Esophagus (tissue), 2 donors: ENCODE measurements at regions not wholly inside any gene's neighbourhood (a gene's known extent, or its start where the extent isn't known, plus 50 kb on each side); places are given as distances from the start of the nearest gene placed in this dataset.
"Not testable (repeated sequence)": the region's sequence is repeated elsewhere in the genome, so short reads cannot be mapped to it uniquely, and the experiment has no call there.

Experiments used
- H3K27ac ChIP-seq, 2 donors: one replicate each; pipeline ENCODE4 v1.5.1; 2013; ENCODE audit warnings: low read depth in 2 of 2, mild to moderate bottlenecking in 2 of 2, inconsistent platforms in 1 of 2, low read length in 1 of 2, moderate library complexity in 1 of 2
- H3K27me3 ChIP-seq, 2 donors: one replicate each; pipeline ENCODE4 v1.6.1; 2013; ENCODE audit warnings: low read length in 2 of 2, control low read depth in 1 of 2, mild to moderate bottlenecking in 1 of 2; ENCODE audit not compliant: insufficient read depth in 2 of 2, control insufficient read depth in 1 of 2
- H3K36me3 ChIP-seq, 2 donors: one replicate each; pipeline ENCODE4 v1.6.1; 2013; ENCODE audit warnings: low read length in 1 of 2; ENCODE audit not compliant: control insufficient read depth in 2 of 2, insufficient read depth in 2 of 2
- H3K4me1 ChIP-seq, 2 donors: one replicate each; pipeline ENCODE4 v1.6.1; 2013; ENCODE audit warnings: low read length in 1 of 2; ENCODE audit not compliant: control insufficient read depth in 2 of 2, insufficient read depth in 2 of 2
- H3K4me3 ChIP-seq, 2 donors: one replicate each; pipeline ENCODE4 v1.5.1; 2013; ENCODE audit warnings: low read length in 2 of 2, mild to moderate bottlenecking in 2 of 2, low read depth in 1 of 2, moderate library complexity in 1 of 2
- H3K9me3 ChIP-seq, 2 donors: one replicate each; pipeline ENCODE4 v1.6.1; 2013; ENCODE audit warnings: mild to moderate bottlenecking in 2 of 2, low read depth in 1 of 2, low read length in 1 of 2, moderate library complexity in 1 of 2; ENCODE audit not compliant: control insufficient read depth in 2 of 2, insufficient read depth in 1 of 2
- WGBS, 2 donors: extraction: QIAGEN DNeasy Blood & Tissue Kit; methylation state at CpG; one replicate each; pipeline ENCODE4 v1.1.7; 2013; 5-methylcytosine and 5-hydroxymethylcytosine counted together
- donor health status: healthy with polysubstance abuse.
- donor health status: Bipolar disorder and iron deficiency.

DNA sequence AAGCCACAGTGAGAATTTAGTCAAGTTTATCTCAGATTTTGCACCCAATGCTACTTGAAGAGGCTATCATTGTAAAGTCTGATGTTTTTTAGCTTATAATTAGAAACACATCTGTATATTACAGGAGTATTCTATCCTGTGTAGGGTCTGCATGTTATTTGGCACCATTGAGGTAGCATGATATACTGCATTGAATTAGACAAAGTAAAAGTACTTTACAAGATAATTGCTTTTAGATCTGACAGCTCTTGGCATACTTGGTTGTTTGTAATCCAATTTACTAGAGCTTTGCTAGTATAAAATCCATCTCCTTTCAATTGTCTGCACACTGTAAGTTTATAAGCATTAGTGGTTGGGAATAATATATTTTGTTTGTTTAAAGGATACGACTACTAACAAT is 714.3 kb downstream of the ANKRD7 start:
- no peak overlapping the region for H3K4me3 ChIP-seq
- H3K27ac ChIP-seq, result no peak overlapping the region
- H3K4me1 ChIP-seq, result no peaks in the 10 kb centered on the region
- H3K36me3 ChIP-seq, result no peaks in the 10 kb centered on the region
- H3K9me3 ChIP-seq, result no peaks in the 10 kb centered on the region
- 56 to 60% methylated on average over 1 of the region's 1 CpG for WGBS, 2 donors
- H3K27me3 ChIP-seq, result no peaks in the 10 kb centered on the region

DNA sequence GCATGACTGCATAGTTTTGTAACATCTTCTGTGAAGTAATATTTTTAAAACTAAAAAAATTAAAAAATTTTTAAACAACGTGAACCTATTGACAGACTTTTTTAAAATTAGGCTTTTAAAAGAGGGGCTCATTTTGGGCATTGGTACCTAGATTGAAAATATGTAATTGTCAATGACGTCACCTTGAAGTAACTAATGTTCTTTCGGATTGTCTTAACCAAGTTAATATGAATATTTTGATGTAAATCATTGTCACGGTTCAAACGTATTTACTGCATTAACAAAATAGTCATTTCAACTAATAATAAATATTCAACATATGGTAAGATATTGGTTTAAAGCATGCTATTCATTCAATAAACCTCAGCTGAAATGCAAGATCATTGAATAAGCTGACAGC is 719.8 kb downstream of the ANKRD7 start:
- WGBS, 2 donors, result 85 to 87% methylated on average over 5 of the region's 5 CpGs
- Histone ChIP-seq H3K9me3 (peaks cover 0 to 4% of the 10 kb centered on the region in 2 donors), H3K4me3 (no peak overlapping the region), H3K27me3 (no peaks in the 10 kb centered on the region), H3K36me3 (no peaks in the 10 kb centered on the region), H3K4me1 (no peaks in the 10 kb centered on the region), H3K27ac (no peak overlapping the region)

DNA sequence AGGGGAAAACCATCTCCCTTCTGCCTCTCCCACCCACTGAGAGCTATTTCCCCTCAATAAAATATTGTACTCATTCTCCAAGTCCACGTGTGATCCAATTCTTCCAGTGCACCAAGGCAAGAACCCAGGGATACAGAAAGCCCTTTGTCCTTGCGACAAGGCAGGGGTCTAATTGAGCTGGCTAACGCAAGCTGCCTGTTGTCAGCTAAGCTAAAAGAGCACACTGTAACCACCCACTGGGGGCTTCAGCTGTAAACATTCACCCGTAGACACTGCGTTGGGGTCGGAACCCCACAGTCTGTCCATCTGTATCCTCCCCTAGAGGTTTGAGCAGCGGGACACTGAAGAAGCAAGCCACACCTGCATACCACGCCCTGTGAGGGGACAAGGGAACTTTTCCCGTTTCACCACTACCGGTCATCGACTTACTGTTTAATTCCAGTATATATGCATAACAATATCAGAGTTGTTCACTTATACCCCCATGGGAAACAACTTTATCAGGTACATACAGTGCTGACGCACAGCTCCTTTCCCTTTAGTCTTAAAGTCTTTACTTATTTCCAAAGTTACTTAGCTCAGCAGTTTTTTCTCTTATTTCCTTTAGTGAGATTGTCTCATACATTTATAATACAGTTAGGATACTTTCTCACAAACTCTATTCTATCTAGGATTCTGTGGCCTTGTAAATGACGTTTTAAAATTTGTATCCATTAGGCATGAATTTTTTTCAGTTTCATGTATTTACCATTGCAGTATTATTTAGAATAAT is 721.6 kb downstream of the ANKRD7 start:
- H3K36me3 ChIP-seq, result no peaks in the 10 kb centered on the region
- no peak overlapping the region for H3K27ac ChIP-seq
- H3K9me3 ChIP-seq, result peaks cover 0 to 4% of the 10 kb centered on the region in 2 donors
- H3K27me3 ChIP-seq, result no peaks in the 10 kb centered on the region
- WGBS, 2 donors, result 89 to 90% methylated on average over 13 of the region's 13 CpGs
- no peaks in the 10 kb centered on the region for H3K4me1 ChIP-seq
- no peak overlapping the region for H3K4me3 ChIP-seq

DNA sequence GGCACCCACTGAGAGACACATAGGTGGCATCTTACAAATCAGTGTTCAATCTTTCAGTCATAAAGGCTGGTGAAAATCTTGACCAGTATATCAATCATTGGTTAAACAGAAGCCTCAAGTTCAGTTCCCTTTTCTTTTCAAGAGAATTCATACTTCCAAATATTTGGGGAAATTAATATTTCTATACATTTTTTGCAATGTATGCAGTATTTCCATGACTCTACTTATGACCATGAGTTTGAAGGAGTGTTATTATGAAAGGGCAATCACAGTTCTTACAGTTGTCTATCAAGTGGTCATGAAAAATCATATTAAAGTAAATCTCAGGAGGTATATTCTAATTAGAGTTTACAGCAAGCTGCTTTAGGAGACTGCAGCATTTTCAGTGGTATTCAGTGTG is 724.0 kb downstream of the ANKRD7 start:
- H3K36me3 ChIP-seq, result no peaks in the 10 kb centered on the region
- H3K4me3 ChIP-seq, result no peak overlapping the region
- peaks cover 0 to 4% of the 10 kb centered on the region in 2 donors for H3K9me3 ChIP-seq
- no peaks in the 10 kb centered on the region for H3K27me3 ChIP-seq
- no peaks in the 10 kb centered on the region for H3K4me1 ChIP-seq
- no peak overlapping the region for H3K27ac ChIP-seq

DNA sequence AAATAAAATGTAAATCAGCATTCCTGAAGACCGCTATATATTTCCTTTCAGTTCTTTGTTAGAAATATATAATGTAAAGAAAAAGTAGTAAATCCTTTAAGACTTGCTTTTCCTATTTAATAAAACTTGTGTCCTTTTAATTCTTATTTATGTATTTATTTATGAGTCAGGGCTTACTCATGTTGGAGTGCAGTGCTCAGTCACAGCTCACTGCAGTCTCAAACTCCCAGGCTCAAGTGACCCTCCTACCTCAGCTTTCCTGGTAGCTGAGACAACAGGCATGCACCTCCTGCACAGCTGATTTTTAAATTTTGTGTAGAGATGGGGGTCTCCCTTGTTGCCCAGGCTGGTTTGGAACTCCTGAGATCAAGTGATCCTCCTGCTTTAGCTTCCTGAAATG is 724.5 kb downstream of the ANKRD7 start:
- no peak overlapping the region for H3K4me3 ChIP-seq
- 54 to 75% methylated on average over 1 of the region's 1 CpG for WGBS, 2 donors
- no peaks in the 10 kb centered on the region for H3K36me3 ChIP-seq
- no peaks in the 10 kb centered on the region for H3K4me1 ChIP-seq
- H3K9me3 ChIP-seq, result peaks cover 0 to 4% of the 10 kb centered on the region in 2 donors
- H3K27ac ChIP-seq, result no peak overlapping the region
- no peaks in the 10 kb centered on the region for H3K27me3 ChIP-seq

DNA sequence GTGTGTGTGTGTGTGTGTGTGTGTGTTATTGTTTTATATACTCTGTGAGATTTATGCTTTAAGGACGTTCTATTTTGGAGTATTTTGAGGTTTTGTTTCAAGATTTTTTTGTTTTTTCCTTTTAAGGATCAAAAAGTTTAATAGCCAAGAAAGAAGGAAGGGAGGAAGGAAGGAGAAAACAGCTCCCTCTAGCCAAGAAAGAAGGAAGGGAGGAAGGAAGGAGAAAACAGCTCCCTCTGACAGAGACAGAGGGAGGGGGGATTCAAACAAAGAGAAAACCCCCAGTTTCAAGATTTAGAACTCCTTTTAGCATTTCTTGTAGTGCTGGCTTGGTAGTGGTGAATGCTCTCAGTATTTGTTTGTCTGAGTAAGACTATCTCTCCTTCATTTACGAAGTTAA is 731.8 kb downstream of the ANKRD7 start:
- 64 to 65% methylated on average over 2 of the region's 2 CpGs for WGBS, 2 donors
- H3K4me3 ChIP-seq, H3K4me1 ChIP-seq, H3K36me3 ChIP-seq, H3K27me3 ChIP-seq, H3K27ac ChIP-seq, H3K9me3 ChIP-seq: not testable (repeated sequence)

DNA sequence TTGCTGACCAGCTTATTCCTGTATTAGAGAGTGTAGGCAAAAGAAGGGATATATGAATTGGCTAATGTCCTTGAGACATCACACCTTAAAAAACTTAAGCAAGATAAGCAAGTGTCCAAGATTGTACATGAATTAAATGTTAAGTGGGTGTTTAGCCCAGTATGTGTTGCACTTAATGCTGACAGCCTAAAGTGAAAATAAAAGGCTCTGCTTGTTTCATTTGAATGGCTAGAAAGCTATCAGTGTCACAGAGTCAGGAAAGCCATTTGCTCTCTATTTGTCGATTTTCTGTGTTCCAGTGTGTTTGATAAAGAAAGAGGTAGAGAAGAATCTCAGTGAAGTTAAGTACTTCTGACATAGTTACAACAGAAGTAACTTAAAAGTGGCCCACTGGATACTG is 744.9 kb downstream of the ANKRD7 start:
- Histone ChIP-seq H3K27ac (no peak overlapping the region), H3K27me3 (no peaks in the 10 kb centered on the region), H3K4me3 (no peak overlapping the region), H3K4me1 (no peaks in the 10 kb centered on the region), H3K36me3 (no peaks in the 10 kb centered on the region), H3K9me3 (no peaks in the 10 kb centered on the region)
- 52 to 56% methylated on average over 1 of the region's 1 CpG for WGBS, 2 donors

DNA sequence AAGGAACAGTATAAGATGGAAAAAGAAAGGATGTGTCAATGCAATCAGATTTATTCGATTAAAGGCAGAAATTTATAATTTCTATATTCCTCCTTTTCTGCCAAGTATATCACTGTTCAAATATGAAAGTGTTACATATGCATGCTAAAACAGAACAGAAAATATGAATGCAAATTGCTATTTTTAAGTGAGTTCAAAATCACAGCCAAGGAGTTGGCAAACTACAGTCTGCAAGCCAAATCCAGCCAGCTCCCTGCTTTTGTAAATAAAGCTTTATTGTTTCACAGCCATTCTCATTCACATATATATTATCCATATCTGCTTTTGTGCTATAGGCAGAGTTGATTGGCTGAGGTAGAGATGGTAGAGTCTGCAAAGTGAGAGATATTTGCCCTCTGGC is 747.2 kb downstream of the ANKRD7 start:
- Histone ChIP-seq H3K27me3 (no peaks in the 10 kb centered on the region), H3K4me1 (no peaks in the 10 kb centered on the region), H3K9me3 (no peaks in the 10 kb centered on the region), H3K27ac (no peak overlapping the region), H3K36me3 (no peaks in the 10 kb centered on the region), H3K4me3 (no peak overlapping the region)
- WGBS, 2 donors, result 85 to 88% methylated on average over 1 of the region's 1 CpG

DNA sequence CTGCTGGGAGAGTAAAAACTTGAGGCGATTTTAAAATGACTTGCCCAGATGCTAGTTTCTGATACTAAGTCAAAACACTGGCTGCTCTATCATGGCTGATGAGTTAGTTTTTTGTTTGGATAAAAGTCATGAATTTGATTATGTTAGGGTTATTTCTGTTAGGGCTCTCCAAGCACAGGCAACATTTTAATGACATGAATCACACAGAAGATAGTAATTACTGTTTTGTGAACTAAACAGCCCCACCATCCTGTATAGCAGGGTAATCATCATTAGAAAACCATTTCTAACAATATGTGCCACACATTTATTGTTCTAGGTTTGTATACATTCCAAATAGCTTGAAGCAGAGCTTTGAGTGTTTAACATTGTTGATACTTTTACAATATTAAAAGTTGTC is 750.3 kb downstream of the ANKRD7 start:
- H3K27me3 ChIP-seq, result no peaks in the 10 kb centered on the region
- 69 to 79% methylated on average over 1 of the region's 1 CpG for whole genome bisulfite sequencing, 2 donors
- H3K36me3 ChIP-seq, result no peaks in the 10 kb centered on the region

DNA sequence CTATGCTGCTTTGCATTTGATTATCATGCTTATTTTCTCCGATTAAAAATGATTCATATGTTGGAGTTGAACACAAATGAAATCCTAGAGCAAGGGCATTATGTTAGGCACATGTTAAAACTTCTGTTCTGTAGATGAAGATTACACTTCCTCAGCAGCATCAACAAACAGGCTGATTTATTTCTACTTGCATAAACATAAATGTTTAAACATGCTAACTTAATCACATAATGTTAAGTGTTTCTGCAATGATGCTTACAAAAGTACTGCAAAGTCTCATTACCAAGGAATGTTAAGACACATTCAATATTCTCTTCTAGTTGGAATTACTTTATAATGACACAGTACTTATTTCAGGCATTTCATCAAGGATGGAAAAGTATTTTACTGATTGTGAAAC is 770.8 kb downstream of the ANKRD7 start:
- Histone ChIP-seq H3K4me3 (no peak overlapping the region), H3K4me1 (no peaks in the 10 kb centered on the region)
- WGBS, 2 donors, result 56 to 68% methylated on average over 1 of the region's 1 CpG

More for the DNA sequence above, 750.3 kb downstream of the ANKRD7 start:
- H3K9me3 ChIP-seq, result no peaks in the 10 kb centered on the region
- H3K27ac ChIP-seq, result no peak overlapping the region
- no peaks in the 10 kb centered on the region for H3K4me1 ChIP-seq
- no peak overlapping the region for H3K4me3 ChIP-seq

More for the DNA sequence above, 770.8 kb downstream of the ANKRD7 start:
- no peaks in the 10 kb centered on the region for H3K36me3 ChIP-seq
- no peaks in the 10 kb centered on the region for H3K9me3 ChIP-seq
- no peak overlapping the region for H3K27ac ChIP-seq
- H3K27me3 ChIP-seq, result no peaks in the 10 kb centered on the region
